Stimulated activated CD8-positive, alpha-beta memory T cell treated with anti-CD3 and anti-CD28 coated beads, Interleukin-15, amount 100 ng/mL, for 24 hours (primary cell): ENCODE measurements at regions not wholly inside any gene's neighbourhood (a gene's known extent, or its start where the extent isn't known, plus 50 kb on each side); places are given as distances from the start of the nearest gene placed in this dataset.

ENCODE experiments used
- DNase-seq: peaks from one replicate; pipeline ENCODE4 v3.0.0-alpha.2; 2020; ENCODE audit warnings: low read depth

GRCh38 chr10:78320506-78320905 lies 286.8 kb downstream of the RPS24 start:
- no peak for DNase-seq

- DNase-seq = no peak
Observed at GRCh38 chr10:78321000-78321399, 287.3 kb downstream of the RPS24 start.

- no peak for DNase-seq
Observed at GRCh38 chr10:78321500-78321899, 287.8 kb downstream of the RPS24 start.

GRCh38 chr10:78326372-78326771 lies 292.7 kb downstream of the RPS24 start:
- no peak for DNase-seq

GRCh38 chr10:78327778-78328591 lies 294.3 kb downstream of the RPS24 start:
- DNase-seq = no peak

- DNase-seq = no peak
Observed at GRCh38 chr10:78328592-78329404, 295.1 kb downstream of the RPS24 start.

GRCh38 chr10:78330884-78331283 lies 297.2 kb downstream of the RPS24 start:
- DNase-seq = no peak

GRCh38 chr10:78331391-78331922 lies 297.8 kb downstream of the RPS24 start:
- no peak for DNase-seq

- DNase-seq = no peak
Observed at GRCh38 chr10:78332012-78332411, 298.3 kb downstream of the RPS24 start.

- DNase-seq = no peak
Observed at GRCh38 chr10:78332657-78333056, 299.0 kb downstream of the RPS24 start.

- DNase-seq = no peak
Observed at GRCh38 chr10:78333362-78334143, 299.9 kb downstream of the RPS24 start.

- DNase-seq = no peak
Observed at GRCh38 chr10:78335371-78335690, 301.7 kb downstream of the RPS24 start.

GRCh38 chr10:78335691-78336401 lies 302.2 kb downstream of the RPS24 start:
- no peak for DNase-seq

- DNase-seq = no peak
Observed at GRCh38 chr10:78336402-78336791, 302.7 kb downstream of the RPS24 start.

- DNase-seq = no peak
Observed at GRCh38 chr10:78337016-78337415, 303.4 kb downstream of the RPS24 start.

- no peak for DNase-seq
Observed at GRCh38 chr10:78337646-78338391, 304.2 kb downstream of the RPS24 start.

- no peak for DNase-seq
Observed at GRCh38 chr10:78338717-78339116, 305.1 kb downstream of the RPS24 start.

- no peak for DNase-seq
Observed at GRCh38 chr10:78339251-78339650, 305.6 kb downstream of the RPS24 start.

- DNase-seq = no peak
Observed at GRCh38 chr10:78341953-78342614, 308.4 kb downstream of the RPS24 start.
